ENCODE measurements at regions not wholly inside any gene's neighbourhood (a gene's known extent, or its start where the extent isn't known, plus 50 kb on each side); places are given as distances from the start of the nearest gene placed in this dataset.

DNA sequence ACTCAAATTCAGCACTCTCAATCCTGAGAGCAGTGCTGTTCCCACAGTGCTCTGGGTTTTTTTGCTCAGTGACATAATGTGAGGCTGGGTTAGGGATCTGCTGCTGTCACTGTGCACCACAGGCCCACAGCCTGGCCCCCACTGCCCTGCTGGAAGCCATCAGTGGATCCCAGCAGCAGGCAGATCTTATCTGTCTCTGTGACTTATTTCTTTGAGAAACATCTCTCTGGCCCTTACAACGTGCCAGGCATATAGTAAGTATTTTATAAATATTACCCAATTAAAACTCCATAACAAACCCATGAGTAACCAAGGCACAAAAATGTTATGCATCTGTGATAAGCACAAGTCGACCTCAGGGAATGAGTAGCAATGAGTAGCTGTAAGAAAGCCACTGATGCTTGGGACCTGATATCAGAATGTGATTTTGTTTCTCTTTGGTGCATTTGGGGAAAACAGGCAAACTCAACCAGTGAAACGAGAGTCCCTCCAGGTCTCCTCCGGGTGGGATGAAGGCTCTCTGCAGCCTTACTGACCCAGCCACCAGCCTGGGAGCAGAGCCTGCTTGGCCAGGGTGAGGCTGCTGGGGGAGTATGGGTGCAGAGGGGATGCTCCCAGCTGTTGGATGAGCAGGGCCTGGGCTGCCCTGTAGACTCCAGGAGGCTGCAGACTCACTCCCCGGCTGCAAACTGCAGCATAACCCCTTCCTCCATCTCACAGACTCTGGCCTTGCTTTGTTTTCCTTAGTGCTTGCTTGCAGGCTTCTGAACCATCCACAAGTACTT is 172.7 kb upstream of the LNX1 start:
- in situ Hi-C loops (cut with HindIII; ENCODE audit: low pct_unique_long_range_greater_than_20kb, low sequenced_read_pairs) (no loop called here), intact Hi-C loops (cut with micrococcal nuclease; ENCODE audit: unreplicated experiment) (no loop called here)
- no peaks in the 10 kb centered on the region for H3K27me3 ChIP-seq (ENCODE audit: control insufficient read depth, insufficient read depth, low read length)
- CTCF ChIA-PET = no interaction called here
- POLR2A ChIA-PET = no interaction called here
- H3K9me3 ChIP-seq (ENCODE audit: control insufficient read depth, insufficient read depth, low read depth, low read length) = no peaks in the 10 kb centered on the region
- BruUV-seq (replicated peaks) = no TSS peak
- DNase-seq (ENCODE audit: low read depth, low spot score) (no peak), ATAC-seq (peak; percentile 26; the same call in 1 of the 2 replicates)
- no peak overlapping the region for H3K4me3 ChIP-seq (ENCODE audit: low read depth in 2 of 2, low read length in 2 of 2)
- H3K36me3 ChIP-seq (ENCODE audit: control insufficient read depth, insufficient read depth, low read length) = no peaks in the 10 kb centered on the region
- H3K27ac ChIP-seq (ENCODE audit: low read length) = no peak overlapping the region
- no peaks in the 10 kb centered on the region for H3K4me1 ChIP-seq (ENCODE audit: control insufficient read depth, insufficient read depth, low read length)
- TF ChIP-seq, protein P1, sequence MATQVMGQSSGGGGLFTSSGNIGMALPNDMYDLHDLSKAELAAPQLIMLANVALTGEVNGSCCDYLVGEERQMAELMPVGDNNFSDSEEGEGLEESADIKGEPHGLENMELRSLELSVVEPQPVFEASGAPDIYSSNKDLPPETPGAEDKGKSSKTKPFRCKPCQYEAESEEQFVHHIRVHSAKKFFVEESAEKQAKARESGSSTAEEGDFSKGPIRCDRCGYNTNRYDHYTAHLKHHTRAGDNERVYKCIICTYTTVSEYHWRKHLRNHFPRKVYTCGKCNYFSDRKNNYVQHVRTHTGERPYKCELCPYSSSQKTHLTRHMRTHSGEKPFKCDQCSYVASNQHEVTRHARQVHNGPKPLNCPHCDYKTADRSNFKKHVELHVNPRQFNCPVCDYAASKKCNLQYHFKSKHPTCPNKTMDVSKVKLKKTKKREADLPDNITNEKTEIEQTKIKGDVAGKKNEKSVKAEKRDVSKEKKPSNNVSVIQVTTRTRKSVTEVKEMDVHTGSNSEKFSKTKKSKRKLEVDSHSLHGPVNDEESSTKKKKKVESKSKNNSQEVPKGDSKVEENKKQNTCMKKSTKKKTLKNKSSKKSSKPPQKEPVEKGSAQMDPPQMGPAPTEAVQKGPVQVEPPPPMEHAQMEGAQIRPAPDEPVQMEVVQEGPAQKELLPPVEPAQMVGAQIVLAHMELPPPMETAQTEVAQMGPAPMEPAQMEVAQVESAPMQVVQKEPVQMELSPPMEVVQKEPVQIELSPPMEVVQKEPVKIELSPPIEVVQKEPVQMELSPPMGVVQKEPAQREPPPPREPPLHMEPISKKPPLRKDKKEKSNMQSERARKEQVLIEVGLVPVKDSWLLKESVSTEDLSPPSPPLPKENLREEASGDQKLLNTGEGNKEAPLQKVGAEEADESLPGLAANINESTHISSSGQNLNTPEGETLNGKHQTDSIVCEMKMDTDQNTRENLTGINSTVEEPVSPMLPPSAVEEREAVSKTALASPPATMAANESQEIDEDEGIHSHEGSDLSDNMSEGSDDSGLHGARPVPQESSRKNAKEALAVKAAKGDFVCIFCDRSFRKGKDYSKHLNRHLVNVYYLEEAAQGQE (IDR thresholded peaks at IDR 0.05; ENCODE audit: insufficient read depth in 1 of 2, low read depth in 2 of 2, low read length in 1 of 2) = no peak
- TF ChIP-seq POLR2AphosphoS5 (IDR thresholded peaks at IDR 0.05; ENCODE audit: low read depth, low read length) (no peak), SIN3A (IDR thresholded peaks at IDR 0.05; ENCODE audit: borderline replicate concordance, insufficient read depth, low read depth, low read length) (no peak)
- TF ChIP-seq, protein P2, sequence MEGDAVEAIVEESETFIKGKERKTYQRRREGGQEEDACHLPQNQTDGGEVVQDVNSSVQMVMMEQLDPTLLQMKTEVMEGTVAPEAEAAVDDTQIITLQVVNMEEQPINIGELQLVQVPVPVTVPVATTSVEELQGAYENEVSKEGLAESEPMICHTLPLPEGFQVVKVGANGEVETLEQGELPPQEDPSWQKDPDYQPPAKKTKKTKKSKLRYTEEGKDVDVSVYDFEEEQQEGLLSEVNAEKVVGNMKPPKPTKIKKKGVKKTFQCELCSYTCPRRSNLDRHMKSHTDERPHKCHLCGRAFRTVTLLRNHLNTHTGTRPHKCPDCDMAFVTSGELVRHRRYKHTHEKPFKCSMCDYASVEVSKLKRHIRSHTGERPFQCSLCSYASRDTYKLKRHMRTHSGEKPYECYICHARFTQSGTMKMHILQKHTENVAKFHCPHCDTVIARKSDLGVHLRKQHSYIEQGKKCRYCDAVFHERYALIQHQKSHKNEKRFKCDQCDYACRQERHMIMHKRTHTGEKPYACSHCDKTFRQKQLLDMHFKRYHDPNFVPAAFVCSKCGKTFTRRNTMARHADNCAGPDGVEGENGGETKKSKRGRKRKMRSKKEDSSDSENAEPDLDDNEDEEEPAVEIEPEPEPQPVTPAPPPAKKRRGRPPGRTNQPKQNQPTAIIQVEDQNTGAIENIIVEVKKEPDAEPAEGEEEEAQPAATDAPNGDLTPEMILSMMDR (IDR thresholded peaks at IDR 0.05) = no peak

DNA sequence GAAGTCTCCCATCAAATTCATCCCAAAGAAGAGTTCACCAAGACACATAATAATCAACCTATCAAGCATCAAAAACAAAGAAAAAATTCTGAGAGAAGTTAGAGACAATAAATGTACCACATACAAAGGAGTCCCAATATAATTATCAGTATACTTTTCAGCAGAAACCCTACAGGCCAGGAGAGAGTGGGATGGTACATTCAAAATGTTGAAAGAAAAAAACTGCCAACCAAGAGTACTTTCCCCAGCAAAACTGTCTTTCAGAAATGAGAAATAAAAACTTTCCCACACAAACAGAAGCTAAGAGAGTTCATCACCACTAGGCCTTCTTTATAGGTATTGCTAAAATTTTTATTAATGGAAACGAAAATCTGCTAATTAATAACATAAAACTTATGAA is 164.4 kb upstream of the LNX1 start:
- DNase-seq (ENCODE audit: low read depth, low spot score) = no peak

More for the DNA sequence above, 164.4 kb upstream of the LNX1 start:
- Histone ChIP-seq H3K4me3 (ENCODE audit: low read depth in 2 of 2, low read length in 2 of 2) (no peak overlapping the region), H3K4me1 (ENCODE audit: control insufficient read depth, insufficient read depth, low read length) (no peaks in the 10 kb centered on the region), H3K9me3 (ENCODE audit: control insufficient read depth, insufficient read depth, low read depth, low read length) (no peaks in the 10 kb centered on the region), H3K27me3 (ENCODE audit: control insufficient read depth, insufficient read depth, low read length) (no peaks in the 10 kb centered on the region), H3K27ac (ENCODE audit: low read length) (no peak overlapping the region), H3K36me3 (ENCODE audit: control insufficient read depth, insufficient read depth, low read length) (no peaks in the 10 kb centered on the region)
- no TSS peak for BruUV-seq (replicated peaks)
- ChIA-PET CTCF (no interaction called here), POLR2A (no interaction called here)
- intact Hi-C loops (cut with micrococcal nuclease; ENCODE audit: unreplicated experiment) = no loop called here
- in situ Hi-C loops (cut with HindIII; ENCODE audit: low pct_unique_long_range_greater_than_20kb, low sequenced_read_pairs) = no loop called here
- TF ChIP-seq, protein P2 (IDR thresholded peaks at IDR 0.05) = no peak
- TF ChIP-seq, protein P1 (IDR thresholded peaks at IDR 0.05; ENCODE audit: insufficient read depth in 1 of 2, low read depth in 2 of 2, low read length in 1 of 2) = no peak
- TF ChIP-seq SIN3A (IDR thresholded peaks at IDR 0.05; ENCODE audit: borderline replicate concordance, insufficient read depth, low read depth, low read length) = no peak
- TF ChIP-seq POLR2AphosphoS5 (IDR thresholded peaks at IDR 0.05; ENCODE audit: low read depth, low read length) = no peak
- TF ChIP-seq TCF7L2 (IDR thresholded peaks at IDR 0.05; ENCODE audit: low read depth, low read length) = no peak
- no peak for ATAC-seq

Measured in Panc1 (cell line).